Spleen (tissue), 7 donors: ENCODE measurements at regions not wholly inside any gene's neighbourhood (a gene's known extent, or its start where the extent isn't known, plus 50 kb on each side); places are given as distances from the start of the nearest gene placed in this dataset.

Experiments used
- POLR2A ChIP-seq, 3 donors: fragments of 450-650 bp; IDR thresholded peaks; one replicate each; pipeline ENCODE4 v1.5.1; 2017; ENCODE audit warnings: antibody characterized with exemption in 3 of 3, mild to moderate bottlenecking in 1 of 3
- TF ChIP-seq, protein P1 (sequence below), 11 experiments: fragments of 200-600 bp in 7 of 11; fragments of 450-650 bp in 4 of 11; sonication (generic) in 4 of 11; IDR thresholded peaks in 8 of 11; conservative IDR thresholded peaks in 3 of 11; 1 replicate in 7 of 11; 2 replicates in 4 of 11; pipeline versions ENCODE4 v1.4.0 to v1.8.0; 2016 to 2021; ENCODE audit warnings: antibody characterized with exemption in 11 of 11, inconsistent platforms in 4 of 11, mild to moderate bottlenecking in 1 of 11
- donor health status: DM: no; HTN: no; CAD: no; lungs with moderate emphysema.
- donor health status: DM: no; HTN: no; CAD: no.
- donor health status: DM: no; HTN: no; CAD: no.

DNA sequence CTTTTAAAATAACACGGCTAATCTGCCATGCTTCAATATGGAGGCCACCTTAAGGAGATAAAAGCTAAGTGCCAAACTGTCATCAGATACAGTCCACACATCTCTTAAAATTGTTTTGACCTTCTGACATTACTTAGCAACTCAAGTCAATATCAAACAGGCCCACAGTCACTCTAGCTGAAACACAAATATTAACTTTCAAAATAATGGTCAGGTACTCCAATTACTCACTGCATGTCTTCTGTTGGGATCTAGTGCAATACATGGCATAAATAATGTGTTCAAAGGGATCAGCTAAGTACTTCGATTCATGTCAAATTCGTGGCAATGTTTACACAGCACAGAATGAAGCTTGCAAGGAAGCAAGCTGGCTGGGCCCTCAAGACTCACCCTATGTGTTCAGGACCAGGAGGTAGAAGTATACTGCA, 133.9 kb upstream of the BEND6 start:
- TF ChIP-seq, protein P1, sequence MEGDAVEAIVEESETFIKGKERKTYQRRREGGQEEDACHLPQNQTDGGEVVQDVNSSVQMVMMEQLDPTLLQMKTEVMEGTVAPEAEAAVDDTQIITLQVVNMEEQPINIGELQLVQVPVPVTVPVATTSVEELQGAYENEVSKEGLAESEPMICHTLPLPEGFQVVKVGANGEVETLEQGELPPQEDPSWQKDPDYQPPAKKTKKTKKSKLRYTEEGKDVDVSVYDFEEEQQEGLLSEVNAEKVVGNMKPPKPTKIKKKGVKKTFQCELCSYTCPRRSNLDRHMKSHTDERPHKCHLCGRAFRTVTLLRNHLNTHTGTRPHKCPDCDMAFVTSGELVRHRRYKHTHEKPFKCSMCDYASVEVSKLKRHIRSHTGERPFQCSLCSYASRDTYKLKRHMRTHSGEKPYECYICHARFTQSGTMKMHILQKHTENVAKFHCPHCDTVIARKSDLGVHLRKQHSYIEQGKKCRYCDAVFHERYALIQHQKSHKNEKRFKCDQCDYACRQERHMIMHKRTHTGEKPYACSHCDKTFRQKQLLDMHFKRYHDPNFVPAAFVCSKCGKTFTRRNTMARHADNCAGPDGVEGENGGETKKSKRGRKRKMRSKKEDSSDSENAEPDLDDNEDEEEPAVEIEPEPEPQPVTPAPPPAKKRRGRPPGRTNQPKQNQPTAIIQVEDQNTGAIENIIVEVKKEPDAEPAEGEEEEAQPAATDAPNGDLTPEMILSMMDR (IDR thresholded peaks at IDR 0.05 in 8 of 11, conservative IDR thresholded peaks at IDR 0.05 in 3 of 11): no peak
- TF ChIP-seq POLR2A (IDR thresholded peaks at IDR 0.05): no peak
